Loucy (cell line): ENCODE measurements at regions not wholly inside any gene's neighbourhood (a gene's known extent, or its start where the extent isn't known, plus 50 kb on each side); places are given as distances from the start of the nearest gene placed in this dataset.

ENCODE experiments used
- H2AFZ ChIP-seq: fragments of 200-600 bp; sonication (generic); 2 replicates; pipeline ENCODE4 v1.6.0; 2016; ENCODE audit warnings: antibody characterized with exemption, mild to moderate bottlenecking, low read length, moderate library complexity
- H3F3A ChIP-seq: fragments of 200-600 bp; 2 replicates; pipeline ENCODE4 v1.6.0; 2016; ENCODE audit warnings: antibody characterized with exemption, low read depth, mild to moderate bottlenecking
- H3K27me3 ChIP-seq: fragments of 200-600 bp; sonication (generic); 2 replicates; pipeline ENCODE4 v1.6.1; 2014; ENCODE audit warnings: low read length, mild to moderate bottlenecking; ENCODE audit not compliant: insufficient read depth, poor library complexity, severe bottlenecking
- H3K36me3 ChIP-seq: fragments of 200-600 bp; sonication (generic); 2 replicates; pipeline ENCODE4 v1.6.1; 2016; ENCODE audit warnings: low read length; ENCODE audit not compliant: insufficient read depth
- H3K4me1 ChIP-seq: fragments of 200-600 bp; sonication (generic); 2 replicates; pipeline ENCODE4 v1.5.1; 2014; ENCODE audit warnings: low read length, mild to moderate bottlenecking; ENCODE audit not compliant: insufficient read depth, poor library complexity, severe bottlenecking
- H3K4me2 ChIP-seq: fragments of 200-600 bp; sonication (generic); 2 replicates; pipeline ENCODE4 v1.6.0; 2014; ENCODE audit warnings: antibody characterized with exemption, low read length, low read depth, mild to moderate bottlenecking; ENCODE audit not compliant: poor library complexity, severe bottlenecking
- H3K4me3 ChIP-seq: fragments of 200-600 bp; sonication (generic); 2 replicates; pipeline ENCODE4 v1.5.1; 2014; ENCODE audit warnings: low read length, mild to moderate bottlenecking, mixed read lengths; ENCODE audit not compliant: poor library complexity, severe bottlenecking
- H3K79me2 ChIP-seq: fragments of 200-600 bp; sonication (generic); 2 replicates; pipeline ENCODE4 v1.6.1; 2014; ENCODE audit warnings: low read length; ENCODE audit not compliant: insufficient read depth
- H3K9ac ChIP-seq: fragments of 200-600 bp; sonication (generic); 2 replicates; pipeline ENCODE4 v1.6.0; 2014; ENCODE audit warnings: mild to moderate bottlenecking, low read depth, low read length, moderate library complexity; ENCODE audit not compliant: poor library complexity, severe bottlenecking
- H3K9me2 ChIP-seq: fragments of 200-600 bp; sonication (generic); replicated peaks from 2 replicates; pipeline ENCODE4 v1.6.1; 2016; ENCODE audit warnings: low read depth, low read length, mixed read lengths
- H3K9me3 ChIP-seq: fragments of 200-600 bp; sonication (generic); 2 replicates; pipeline ENCODE4 v1.6.1; 2014; ENCODE audit warnings: mild to moderate bottlenecking, antibody characterized with exemption, low read length, low read depth; ENCODE audit not compliant: insufficient read depth
- H4K20me1 ChIP-seq: fragments of 200-600 bp; sonication (generic); 2 replicates; pipeline ENCODE4 v1.6.0; 2014; ENCODE audit warnings: antibody characterized with exemption, low read length, mild to moderate bottlenecking; ENCODE audit not compliant: insufficient read depth, poor library complexity, severe bottlenecking
- CTCF ChIP-seq: fragments of 200-600 bp; sonication (generic); conservative IDR thresholded peaks from 2 replicates; pipeline ENCODE4 v1.5.1; 2014; ENCODE audit warnings: mild to moderate bottlenecking, antibody characterized with exemption, low read length
- EZH2phosphoT487 ChIP-seq: fragments of 200-600 bp; IDR thresholded peaks from 2 replicates; pipeline ENCODE4 v1.6.1; 2018; ENCODE audit warnings: antibody characterized with exemption, mild to moderate bottlenecking, moderate library complexity, borderline replicate concordance

DNA sequence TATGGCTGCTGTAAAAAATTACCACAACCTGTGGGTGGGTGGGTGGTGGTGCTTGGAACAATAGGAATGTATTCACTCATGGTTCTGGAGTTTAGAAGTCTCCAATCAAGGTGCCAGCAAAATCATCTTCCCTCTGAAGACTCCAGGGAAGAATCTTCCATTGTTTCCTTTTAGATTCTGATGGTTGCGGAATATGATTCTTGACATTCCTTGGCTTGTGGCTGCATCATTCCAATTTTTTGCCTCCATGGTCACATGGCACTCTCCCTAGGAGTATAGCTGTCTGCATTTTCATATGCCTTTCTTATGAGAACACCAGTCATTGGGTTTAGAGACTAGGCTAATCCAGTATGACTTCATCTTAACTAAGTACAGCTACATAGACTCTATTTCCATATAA lies 401.0 kb downstream of the HS3ST3B1 start:
- Histone ChIP-seq H3K4me1 (no peaks in the 10 kb centered on the region), H3K4me2 (no peak overlapping the region), H3K9ac (no peak overlapping the region), H3K36me3 (no peaks in the 10 kb centered on the region), H3K79me2 (no peaks in the 10 kb centered on the region), H4K20me1 (no peaks in the 10 kb centered on the region), H3K27me3 (no peaks in the 10 kb centered on the region), H3K9me2 (no peaks in the 10 kb centered on the region), H3F3A (no peaks in the 10 kb centered on the region), H3K4me3 (no peak overlapping the region), H3K9me3 (no peaks in the 10 kb centered on the region), H2AFZ (no peak overlapping the region)
- TF ChIP-seq CTCF (no peak), EZH2phosphoT487 (no peak)

DNA sequence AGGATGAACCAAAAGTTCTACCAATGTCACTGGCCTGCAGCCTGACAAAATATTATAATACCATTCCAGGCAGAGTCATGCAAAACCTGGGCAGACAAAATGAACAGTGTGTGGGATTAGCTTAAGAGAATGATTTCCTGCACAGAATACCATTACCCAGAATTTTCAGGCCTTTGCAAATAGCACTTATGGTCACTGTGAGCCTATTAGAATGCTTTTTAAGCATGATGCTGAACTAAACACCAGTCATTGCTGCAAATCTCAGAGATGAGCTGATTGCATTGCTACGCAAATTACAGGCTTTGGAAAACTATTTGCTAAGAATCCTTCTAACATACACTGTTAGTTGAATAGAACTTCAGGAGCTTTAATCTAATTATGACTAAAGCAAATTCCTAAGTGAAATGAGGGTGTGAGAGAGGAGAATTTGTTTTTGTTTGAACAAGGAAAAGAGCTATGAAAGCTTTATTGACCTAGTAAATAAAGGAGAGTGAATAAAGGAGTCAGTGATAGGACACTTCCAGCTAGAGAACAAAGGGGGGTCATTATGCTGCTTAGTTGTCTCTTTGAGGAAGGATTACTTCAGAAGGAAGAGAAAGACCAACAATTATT lies 398.8 kb downstream of the HS3ST3B1 start:
- H3K9me3 ChIP-seq: no peaks in the 10 kb centered on the region
- TF ChIP-seq CTCF: no peak
- no peak for TF ChIP-seq EZH2phosphoT487
- H3K27me3 ChIP-seq: no peaks in the 10 kb centered on the region
- H3K9me2 ChIP-seq: no peaks in the 10 kb centered on the region
- no peak overlapping the region for H2AFZ ChIP-seq
- H4K20me1 ChIP-seq: no peaks in the 10 kb centered on the region
- H3K36me3 ChIP-seq: no peaks in the 10 kb centered on the region
- no peak overlapping the region for H3K9ac ChIP-seq
- no peak overlapping the region for H3K4me3 ChIP-seq
- H3K4me1 ChIP-seq: no peaks in the 10 kb centered on the region
- H3K4me2 ChIP-seq: no peak overlapping the region
- H3F3A ChIP-seq: no peaks in the 10 kb centered on the region
- no peaks in the 10 kb centered on the region for H3K79me2 ChIP-seq

DNA sequence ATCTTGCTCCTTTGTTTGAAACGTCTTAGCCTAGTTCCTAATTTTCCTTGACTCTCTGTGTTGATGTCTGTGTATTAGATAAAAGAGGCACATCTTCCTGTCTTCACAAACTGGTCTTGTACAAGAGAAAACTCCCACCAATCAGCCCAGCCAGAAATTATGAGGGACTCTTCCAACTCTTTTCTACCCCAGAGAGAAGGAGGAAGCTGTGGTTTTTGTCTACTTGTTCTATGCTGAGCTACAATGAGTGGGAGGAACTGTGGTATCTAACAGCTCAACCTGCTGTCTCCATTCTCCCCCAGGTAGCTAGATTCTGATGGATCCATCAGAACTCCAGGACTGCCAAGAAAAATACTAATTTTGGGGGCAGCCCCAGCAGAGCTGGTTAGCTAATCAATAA lies 392.5 kb downstream of the HS3ST3B1 start:
- no peaks in the 10 kb centered on the region for H3K36me3 ChIP-seq
- H3K4me3 ChIP-seq: no peak overlapping the region
- 0 out of 2 replicates have a peak, but pooled peaks cover 3% of the 10 kb centered on the region for H3K9me3 ChIP-seq
- no peak for TF ChIP-seq EZH2phosphoT487
- H3K4me1 ChIP-seq: no peaks in the 10 kb centered on the region
- no peaks in the 10 kb centered on the region for H3K79me2 ChIP-seq
- H4K20me1 ChIP-seq: no peaks in the 10 kb centered on the region
- no peak overlapping the region for H3K9ac ChIP-seq
- H3K4me2 ChIP-seq: no peak overlapping the region
- H3K27me3 ChIP-seq: no peaks in the 10 kb centered on the region
- no peak overlapping the region for H2AFZ ChIP-seq
- no peaks in the 10 kb centered on the region for H3F3A ChIP-seq
- 0 out of 2 replicates have a peak, but pooled peaks cover 5% of the 10 kb centered on the region for H3K9me2 ChIP-seq

GRCh38 chr17:14690704-14691103 lies 389.8 kb downstream of the HS3ST3B1 start:
- Histone ChIP-seq H2AFZ (no peak overlapping the region), H3K9me3 (0 out of 2 replicates have a peak, but pooled peaks cover 3% of the 10 kb centered on the region), H3K4me1 (no peaks in the 10 kb centered on the region), H3K79me2 (no peaks in the 10 kb centered on the region), H3K36me3 (no peaks in the 10 kb centered on the region), H3K4me3 (no peak overlapping the region), H4K20me1 (no peaks in the 10 kb centered on the region), H3K27me3 (no peaks in the 10 kb centered on the region), H3K9me2 (0 out of 2 replicates have a peak, but pooled peaks cover 5% of the 10 kb centered on the region), H3K4me2 (no peak overlapping the region), H3F3A (no peaks in the 10 kb centered on the region), H3K9ac (no peak overlapping the region)
- TF ChIP-seq CTCF (no peak), EZH2phosphoT487 (no peak)
